K562 (cell line): ENCODE measurements at regions not wholly inside any gene's neighbourhood (a gene's known extent, or its start where the extent isn't known, plus 50 kb on each side); places are given as distances from the start of the nearest gene placed in this dataset.

ENCODE experiments used
- ATAC-seq: fragments of 200-7000 bp; cut with Tn5 transposase; 3 replicates; pipeline ENCODE4 v1.9.1; 2020; ENCODE audit warnings: moderate library complexity
- BruUV-seq: library from RNA; stranded (reverse); fragments of 400-500 nt; replicated peaks from 2 replicates; lab custom pipeline; 2021; lab: Mats Ljungman, UMichigan
- CTCF ChIA-PET: fragments of 300-600 bp; formaldehyde crosslinking; extraction: SDS; loops from one replicate; lab custom pipeline; 2021; ENCODE audit warnings: low intra/inter-chr PET ratio; lab: Yijun Ruan, JAX
- POLR2A ChIA-PET: fragments of 300-600, 350-650 bp; sonication (Branson Sonifier 250); formaldehyde crosslinking; extraction: SDS; loops from one replicate; lab custom pipeline; 2021; ENCODE audit warnings: antibody characterized with exemption, inconsistent platforms; lab: Yijun Ruan, JAX
- DNase-seq, 4 experiments: peaks; one replicate each; pipeline versions ENCODE4 v3.0.0 to v3.0.0-alpha.2; 2011 to 2018; ENCODE audit warnings: low spot score in 3 of 4, mixed read lengths in 3 of 4; ENCODE audit errors: extremely low read depth in 1 of 4
- FAIRE-seq: peaks from 2 replicates; lab custom pipeline; 2011; peaks lifted over from hg19 to GRCh38; lab: Jason Lieb, UNC
- H2AFZ ChIP-seq: 2 replicates; pipeline ENCODE4 v1.6.0; 2011; ENCODE audit warnings: low read depth, low read length, control low read depth, inconsistent platforms
- H3K27ac ChIP-seq: fragments of 200-600 bp; 3 replicates; pipeline ENCODE4 v1.8.0; 2011; ENCODE audit warnings: low read depth, mild to moderate bottlenecking, control low read depth, inconsistent platforms, low read length, moderate library complexity, mixed read lengths; ENCODE audit errors: extremely low read depth
- H3K27me3 ChIP-seq, 2 experiments: fragments of 300-600 bp in 1 of 2; 2 replicates in 1 of 2; 3 replicates in 1 of 2; pipeline versions ENCODE4 v1.6.0 to v1.8.0; 2011; ENCODE audit warnings: inconsistent platforms in 2 of 2, low read length in 2 of 2, mild to moderate bottlenecking in 1 of 2, mixed read lengths in 1 of 2, moderate library complexity in 1 of 2; ENCODE audit not compliant: control insufficient read depth in 2 of 2, insufficient read depth in 2 of 2
- H3K36me3 ChIP-seq: fragments of 300-600 bp; 3 replicates; pipeline ENCODE4 v1.8.0; 2011; ENCODE audit warnings: mild to moderate bottlenecking, low read length, inconsistent platforms; ENCODE audit not compliant: control insufficient read depth, insufficient read depth
- H3K4me1 ChIP-seq, 2 experiments: fragments of 200-600 bp in 1 of 2; replicated peaks in 1 of 2; 2 replicates in 1 of 2; 3 replicates in 1 of 2; pipeline versions ENCODE4 v1.5.1 to v1.8.0; 2011; ENCODE audit warnings: inconsistent platforms in 2 of 2, low read length in 2 of 2, mild to moderate bottlenecking in 1 of 2, mixed read lengths in 1 of 2, moderate library complexity in 1 of 2; ENCODE audit not compliant: control insufficient read depth in 2 of 2, insufficient read depth in 2 of 2
- H3K4me2 ChIP-seq: 2 replicates; pipeline ENCODE4 v1.6.1; 2011; ENCODE audit warnings: low read length, control low read depth, inconsistent platforms, mixed read lengths; ENCODE audit not compliant: insufficient read depth
- H3K4me3 ChIP-seq: fragments of 200-600 bp; sonication (generic), shearing (Covaris generic); 2 replicates; pipeline ENCODE4 v1.5.1; 2016; ENCODE audit warnings: control low read depth, inconsistent platforms
- H3K79me2 ChIP-seq: fragments of 200-600 bp; 3 replicates; pipeline ENCODE4 v1.8.0; 2011; ENCODE audit warnings: low read length, inconsistent platforms; ENCODE audit not compliant: control insufficient read depth, insufficient read depth
- H3K9ac ChIP-seq, 2 experiments: 2 replicates each; pipeline versions ENCODE4 v1.6.0 to v1.6.1; 2011; ENCODE audit warnings: low read depth in 2 of 2, low read length in 2 of 2, control low read depth in 1 of 2, inconsistent platforms in 1 of 2, mild to moderate bottlenecking in 1 of 2, mixed read lengths in 1 of 2; ENCODE audit not compliant: insufficient read depth in 1 of 2
- H3K9me1 ChIP-seq: one replicate; pipeline ENCODE4 v1.6.0; 2011; ENCODE audit warnings: inconsistent platforms, mild to moderate bottlenecking, low read length, moderate library complexity; ENCODE audit not compliant: control insufficient read depth, insufficient read depth
- H3K9me3 ChIP-seq: replicated peaks from 2 replicates; pipeline ENCODE4 v1.5.1; 2011; ENCODE audit warnings: low read depth, low read length, inconsistent platforms; ENCODE audit not compliant: control insufficient read depth, insufficient read depth
- H4K20me1 ChIP-seq: replicated peaks from 2 replicates; pipeline ENCODE4 v1.6.1; 2011; ENCODE audit warnings: low read length, inconsistent platforms, mixed read lengths; ENCODE audit not compliant: control insufficient read depth, insufficient read depth
- BRCA1 ChIP-seq, 2 experiments: fragments of 450-650 bp in 1 of 2; sonication (generic) in 1 of 2; formaldehyde crosslinking in 1 of 2; IDR thresholded peaks; 2 replicates each; pipeline versions ENCODE4 v1.5.0 to v1.6.1; 2017 to 2020; ENCODE audit warnings: mild to moderate bottlenecking in 1 of 2, missing genetic modification reagents in 1 of 2
- CHD4 ChIP-seq: fragments of 200-600 bp; sonication (generic); IDR thresholded peaks from 3 replicates; pipeline ENCODE4 v1.6.1; 2012; ENCODE audit warnings: low read depth, mild to moderate bottlenecking, mixed read lengths, low read length, inconsistent platforms; ENCODE audit not compliant: insufficient read depth, insufficient replicate concordance, poor library complexity, severe bottlenecking
- FOXA3 ChIP-seq, 2 experiments: fragments of 450-650 bp in 1 of 2; sonication (generic) in 1 of 2; formaldehyde crosslinking; IDR thresholded peaks in 1 of 2; conservative IDR thresholded peaks in 1 of 2; 2 replicates each; pipeline versions ENCODE4 v1.4.0 to v1.8.0; 2020 to 2022; ENCODE audit warnings: mild to moderate bottlenecking in 2 of 2, missing genetic modification reagents in 1 of 2
- FOXK2 ChIP-seq, 2 experiments: fragments of 450-650 bp; IDR thresholded peaks in 1 of 2; conservative IDR thresholded peaks in 1 of 2; 2 replicates each; pipeline ENCODE4 v1.6.1; 2016; ENCODE audit warnings: low read depth in 2 of 2, mild to moderate bottlenecking in 1 of 2
- KLF10 ChIP-seq: fragments of 250-450 bp; sonication (Bioruptor Pico); IDR thresholded peaks from 2 replicates; pipeline ENCODE4 v1.6.1; 2021; ENCODE audit warnings: matching md5 sums
- NBN ChIP-seq: fragments of 450-650 bp; IDR thresholded peaks from 2 replicates; pipeline ENCODE4 v1.6.1; 2016; ENCODE audit warnings: low read depth, mild to moderate bottlenecking
- ZBTB7A ChIP-seq: IDR thresholded peaks from 2 replicates; pipeline ENCODE4 v1.6.1; 2011; ENCODE audit warnings: low read depth, mild to moderate bottlenecking, low read length, moderate library complexity, borderline replicate concordance; ENCODE audit not compliant: control insufficient read depth
- WGBS: fragments of 100-300 bp; shearing (Covaris generic); methylation state at CpG from one replicate; pipeline ENCODE4 v1.1.6; 2016; ENCODE audit warnings: low coverage, mixed read lengths; ENCODE audit not compliant: insufficient coverage; ENCODE audit errors: missing lambda C conversion rate; 5-methylcytosine and 5-hydroxymethylcytosine counted together
- in situ Hi-C: fragments of 300-500 bp; cut with MboI; formaldehyde crosslinking; loops from 4 replicates; pipeline ENCODE4 v1.15.0; 2018; ENCODE audit warnings: inconsistent platforms, mixed read lengths
- intact Hi-C: fragments of 100-400 bp; cut with micrococcal nuclease; formaldehyde crosslinking; loops from 2 replicates; pipeline ENCODE4 v1.14.2; 2022
- TF ChIP-seq, protein P1 (sequence below), 3 experiments: fragments of 200-800 bp in 1 of 3; fragments of 250-450 bp in 1 of 3; fragments of 450-650 bp in 1 of 3; sonication (Bioruptor Pico) in 1 of 3; sonication (Bioruptor generic) in 1 of 3; formaldehyde crosslinking in 1 of 3; IDR thresholded peaks; 2 replicates each; pipeline versions ENCODE4 v1.6.1 to v1.8.0; 2016 to 2022; ENCODE audit warnings: mild to moderate bottlenecking in 2 of 3, missing genetic modification characterization in 2 of 3, missing compliant biosample characterization in 1 of 3, moderate library complexity in 1 of 3
- TF ChIP-seq, protein P2 (sequence below): fragments of 450-650 bp; IDR thresholded peaks from 2 replicates; pipeline ENCODE4 v1.6.1; 2016; ENCODE audit warnings: missing biosample characterization, missing genetic modification characterization
- TF ChIP-seq, protein P3 (sequence below): fragments of 200-800 bp; sonication (Bioruptor generic); IDR thresholded peaks from 2 replicates; pipeline ENCODE4 v1.6.1; 2017; ENCODE audit warnings: missing genetic modification characterization, missing compliant biosample characterization
- TF ChIP-seq, protein P4 (sequence below): sonication (generic); formaldehyde crosslinking; IDR thresholded peaks from 2 replicates; pipeline ENCODE4 v1.8.1; 2023; ENCODE audit warnings: mild to moderate bottlenecking, missing genetic modification reagents

DNA sequence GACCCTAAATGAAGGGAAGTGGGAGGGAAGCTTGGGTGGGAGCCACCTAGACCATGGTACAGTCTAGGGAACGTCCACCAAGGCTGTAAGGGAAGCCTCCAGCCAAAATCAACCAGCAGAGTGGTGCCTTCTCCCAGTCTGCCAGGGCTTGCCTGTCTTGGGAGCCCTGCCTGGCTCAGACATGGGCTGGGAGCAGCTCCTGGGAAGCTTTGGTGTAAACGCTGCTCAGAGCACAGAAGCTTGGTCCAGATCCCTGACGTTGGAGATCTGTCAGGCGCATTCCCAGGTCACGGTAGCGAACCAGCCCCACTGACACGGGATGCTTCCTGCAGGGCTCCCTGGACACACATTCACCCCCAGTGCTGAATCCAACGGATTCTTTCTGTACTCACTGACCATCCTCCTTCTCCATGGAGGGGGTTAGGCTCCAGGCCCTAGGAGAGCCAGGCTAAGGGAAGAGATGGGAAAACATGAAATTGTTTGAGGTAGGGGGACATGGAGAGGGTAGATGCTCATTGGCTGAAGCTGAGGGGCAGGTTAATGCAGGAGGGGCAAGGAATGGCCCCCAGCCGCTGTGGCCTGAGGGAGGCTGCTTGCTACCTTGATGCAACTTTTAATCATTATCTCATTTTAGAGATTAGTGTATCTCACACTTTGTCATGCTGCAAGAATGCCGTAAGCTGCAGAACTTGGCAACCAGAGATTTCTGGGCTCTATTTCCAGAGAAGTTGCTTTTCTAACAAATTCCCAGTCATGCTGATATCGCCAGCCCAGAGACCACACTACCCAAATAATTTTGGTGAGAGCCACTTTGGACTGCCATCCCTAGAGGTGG lies 195.8 kb downstream of the UQCRFS1 start:
- DNase-seq (no peak), ATAC-seq (no peak), FAIRE-seq (no peak)
- H3K27me3 ChIP-seq: peaks cover 2 to 40% of the 10 kb centered on the region in 2 experiments
- POLR2A ChIA-PET: no interaction called here
- no peaks in the 10 kb centered on the region for H3K9me1 ChIP-seq
- no peak overlapping the region for H3K9ac ChIP-seq
- H4K20me1 ChIP-seq: no peaks in the 10 kb centered on the region
- CTCF ChIA-PET: no interaction called here
- TF ChIP-seq BRCA1 (IDR thresholded peaks at IDR 0.05) (no peak), BRCA1 (CRISPR knock-in tag; IDR thresholded peaks at IDR 0.05) (no peak), KLF10 (CRISPR knock-in tag) (no peak), ZBTB7A (no peak), NBN (no peak), FOXK2 (conservative IDR thresholded peaks at IDR 0.05 in 1 of 2, IDR thresholded peaks at IDR 0.05 in 1 of 2; ENCODE audit: low read depth in 2 of 2) (no peak), CHD4 (no peak), FOXA3 (CRISPR knock-in tag; conservative IDR thresholded peaks at IDR 0.05 in 1 of 2, IDR thresholded peaks at IDR 0.05 in 1 of 2) (no peak)
- TF ChIP-seq, protein P1, sequence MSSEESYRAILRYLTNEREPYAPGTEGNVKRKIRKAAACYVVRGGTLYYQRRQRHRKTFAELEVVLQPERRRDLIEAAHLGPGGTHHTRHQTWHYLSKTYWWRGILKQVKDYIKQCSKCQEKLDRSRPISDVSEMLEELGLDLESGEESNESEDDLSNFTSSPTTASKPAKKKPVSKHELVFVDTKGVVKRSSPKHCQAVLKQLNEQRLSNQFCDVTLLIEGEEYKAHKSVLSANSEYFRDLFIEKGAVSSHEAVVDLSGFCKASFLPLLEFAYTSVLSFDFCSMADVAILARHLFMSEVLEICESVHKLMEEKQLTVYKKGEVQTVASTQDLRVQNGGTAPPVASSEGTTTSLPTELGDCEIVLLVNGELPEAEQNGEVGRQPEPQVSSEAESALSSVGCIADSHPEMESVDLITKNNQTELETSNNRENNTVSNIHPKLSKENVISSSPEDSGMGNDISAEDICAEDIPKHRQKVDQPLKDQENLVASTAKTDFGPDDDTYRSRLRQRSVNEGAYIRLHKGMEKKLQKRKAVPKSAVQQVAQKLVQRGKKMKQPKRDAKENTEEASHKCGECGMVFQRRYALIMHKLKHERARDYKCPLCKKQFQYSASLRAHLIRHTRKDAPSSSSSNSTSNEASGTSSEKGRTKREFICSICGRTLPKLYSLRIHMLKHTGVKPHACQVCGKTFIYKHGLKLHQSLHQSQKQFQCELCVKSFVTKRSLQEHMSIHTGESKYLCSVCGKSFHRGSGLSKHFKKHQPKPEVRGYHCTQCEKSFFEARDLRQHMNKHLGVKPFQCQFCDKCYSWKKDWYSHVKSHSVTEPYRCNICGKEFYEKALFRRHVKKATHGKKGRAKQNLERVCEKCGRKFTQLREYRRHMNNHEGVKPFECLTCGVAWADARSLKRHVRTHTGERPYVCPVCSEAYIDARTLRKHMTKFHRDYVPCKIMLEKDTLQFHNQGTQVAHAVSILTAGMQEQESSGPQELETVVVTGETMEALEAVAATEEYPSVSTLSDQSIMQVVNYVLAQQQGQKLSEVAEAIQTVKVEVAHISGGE (CRISPR knock-in tag; IDR thresholded peaks at IDR 0.05): no peak
- TF ChIP-seq, protein P2, sequence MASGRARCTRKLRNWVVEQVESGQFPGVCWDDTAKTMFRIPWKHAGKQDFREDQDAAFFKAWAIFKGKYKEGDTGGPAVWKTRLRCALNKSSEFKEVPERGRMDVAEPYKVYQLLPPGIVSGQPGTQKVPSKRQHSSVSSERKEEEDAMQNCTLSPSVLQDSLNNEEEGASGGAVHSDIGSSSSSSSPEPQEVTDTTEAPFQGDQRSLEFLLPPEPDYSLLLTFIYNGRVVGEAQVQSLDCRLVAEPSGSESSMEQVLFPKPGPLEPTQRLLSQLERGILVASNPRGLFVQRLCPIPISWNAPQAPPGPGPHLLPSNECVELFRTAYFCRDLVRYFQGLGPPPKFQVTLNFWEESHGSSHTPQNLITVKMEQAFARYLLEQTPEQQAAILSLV (tag): no peak
- TF ChIP-seq, protein P3, sequence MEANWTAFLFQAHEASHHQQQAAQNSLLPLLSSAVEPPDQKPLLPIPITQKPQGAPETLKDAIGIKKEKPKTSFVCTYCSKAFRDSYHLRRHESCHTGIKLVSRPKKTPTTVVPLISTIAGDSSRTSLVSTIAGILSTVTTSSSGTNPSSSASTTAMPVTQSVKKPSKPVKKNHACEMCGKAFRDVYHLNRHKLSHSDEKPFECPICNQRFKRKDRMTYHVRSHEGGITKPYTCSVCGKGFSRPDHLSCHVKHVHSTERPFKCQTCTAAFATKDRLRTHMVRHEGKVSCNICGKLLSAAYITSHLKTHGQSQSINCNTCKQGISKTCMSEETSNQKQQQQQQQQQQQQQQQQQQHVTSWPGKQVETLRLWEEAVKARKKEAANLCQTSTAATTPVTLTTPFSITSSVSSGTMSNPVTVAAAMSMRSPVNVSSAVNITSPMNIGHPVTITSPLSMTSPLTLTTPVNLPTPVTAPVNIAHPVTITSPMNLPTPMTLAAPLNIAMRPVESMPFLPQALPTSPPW (CRISPR knock-in tag): no peak
- TF ChIP-seq, protein P4, sequence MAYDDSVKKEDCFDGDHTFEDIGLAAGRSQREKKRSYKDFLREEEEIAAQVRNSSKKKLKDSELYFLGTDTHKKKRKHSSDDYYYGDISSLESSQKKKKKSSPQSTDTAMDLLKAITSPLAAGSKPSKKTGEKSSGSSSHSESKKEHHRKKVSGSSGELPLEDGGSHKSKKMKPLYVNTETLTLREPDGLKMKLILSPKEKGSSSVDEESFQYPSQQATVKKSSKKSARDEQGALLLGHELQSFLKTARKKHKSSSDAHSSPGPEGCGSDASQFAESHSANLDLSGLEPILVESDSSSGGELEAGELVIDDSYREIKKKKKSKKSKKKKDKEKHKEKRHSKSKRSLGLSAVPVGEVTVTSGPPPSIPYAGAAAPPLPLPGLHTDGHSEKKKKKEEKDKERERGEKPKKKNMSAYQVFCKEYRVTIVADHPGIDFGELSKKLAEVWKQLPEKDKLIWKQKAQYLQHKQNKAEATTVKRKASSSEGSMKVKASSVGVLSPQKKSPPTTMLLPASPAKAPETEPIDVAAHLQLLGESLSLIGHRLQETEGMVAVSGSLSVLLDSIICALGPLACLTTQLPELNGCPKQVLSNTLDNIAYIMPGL (CRISPR knock-in tag): no peak
- no peak overlapping the region for H3K4me3 ChIP-seq
- no peaks in the 10 kb centered on the region for H3K36me3 ChIP-seq
- H3K9me3 ChIP-seq: no peaks in the 10 kb centered on the region
- H3K4me1 ChIP-seq: no peaks in the 10 kb centered on the region
- BruUV-seq: no TSS peak
- no peak overlapping the region for H2AFZ ChIP-seq
- no peak overlapping the region for H3K27ac ChIP-seq
- intact Hi-C loops (no loop called here), in situ Hi-C loops (no loop called here)
- no peaks in the 10 kb centered on the region for H3K79me2 ChIP-seq
- WGBS: under 1% methylated on average over 11 of the region's 11 CpGs
- no peak overlapping the region for H3K4me2 ChIP-seq
